ENCODE measurements at regions not wholly inside any gene's neighbourhood (a gene's known extent, or its start where the extent isn't known, plus 50 kb on each side); places are given as distances from the start of the nearest gene placed in this dataset.

GRCh38 chr2:40773291-40773690, 321.4 kb upstream of the SLC8A1 start:
- Histone ChIP-seq H3K9me3 (replicated peaks; ENCODE audit: control insufficient read depth, insufficient read depth, low read length) (no peaks in the 10 kb centered on the region), H3K27ac (ENCODE audit: control insufficient read depth, insufficient read depth) (no peak overlapping the region), H3K4me1 (ENCODE audit: control insufficient read depth, insufficient read depth, low read length) (no peaks in the 10 kb centered on the region), H3K36me3 (ENCODE audit: control insufficient read depth in 2 of 2, insufficient read depth in 2 of 2, low read length in 1 of 2) (no peaks in the 10 kb centered on the region), H3K27me3 (replicated peaks in 1 of 2; ENCODE audit: control insufficient read depth in 2 of 2, insufficient read depth in 2 of 2, low read length in 1 of 2) (no peaks in the 10 kb centered on the region), H3K9ac (ENCODE audit: control insufficient read depth, insufficient read depth, low read length) (no peak overlapping the region), H3K4me2 (ENCODE audit: control insufficient read depth, insufficient read depth) (no peak overlapping the region), H4K20me1 (ENCODE audit: control insufficient read depth, insufficient read depth) (no peaks in the 10 kb centered on the region), H2AFZ (ENCODE audit: control insufficient read depth, low read depth, low read length) (no peak overlapping the region), H3K79me2 (ENCODE audit: control insufficient read depth, insufficient read depth, low read length) (no peaks in the 10 kb centered on the region), H3K4me3 (no peak overlapping the region)
- 23% methylated on average over 2 of the region's 2 CpGs for WGBS (ENCODE audit: insufficient coverage, insufficient replicate concordance, low lambda C conversion rate, missing lambda C conversion rate)
- in situ Hi-C loops (cut with MboI) (no loop called here), intact Hi-C loops (cut with micrococcal nuclease; ENCODE audit: unreplicated experiment) (no loop called here)
- POLR2A ChIA-PET, result no interaction called here
- no peak for DNase-seq (ENCODE audit: low read depth, low spot score)
- TF ChIP-seq ZZZ3 (IDR thresholded peaks at IDR 0.05; ENCODE audit: control insufficient read depth, insufficient read length, low read depth) (no peak), CEBPB (IDR thresholded peaks at IDR 0.05; ENCODE audit: borderline replicate concordance in 1 of 2, low read depth in 2 of 2, low read length in 2 of 2) (no peak), TCF12 (IDR thresholded peaks at IDR 0.05; ENCODE audit: low read depth, low read length) (no peak), POLR2A (IDR thresholded peaks at IDR 0.05; ENCODE audit: low read depth, low read length) (no peak), ZNF207 (IDR thresholded peaks at IDR 0.05; ENCODE audit: borderline replicate concordance) (no peak), ZBTB4 (CRISPR knock-in tag; IDR thresholded peaks at IDR 0.05) (no peak), PKNOX1 (IDR thresholded peaks at IDR 0.05) (no peak), NR2F1 (conservative IDR thresholded peaks at IDR 0.05) (no peak), ZBTB11 (CRISPR knock-in tag; IDR thresholded peaks at IDR 0.05) (no peak), MXI1 (IDR thresholded peaks at IDR 0.05; ENCODE audit: low read depth, low read length) (no peak), RFX5 (IDR thresholded peaks at IDR 0.05; ENCODE audit: low read depth, low read length) (no peak), IRF3 (IDR thresholded peaks at IDR 0.05) (no peak), SIX5 (IDR thresholded peaks at IDR 0.05; ENCODE audit: low read depth, low read length, severe bottlenecking) (no peak), BHLHE40 (IDR thresholded peaks at IDR 0.05; ENCODE audit: borderline replicate concordance in 1 of 2, low read depth in 2 of 2, low read length in 1 of 2) (no peak)
- SMC1A ChIA-PET (ENCODE audit: uncharacterized antibody, unreplicated experiment), result no interaction called here
- BruUV-seq (replicated peaks), result no TSS peak
- CTCF ChIA-PET, result no interaction called here
- no peak for ATAC-seq
- no peak for FAIRE-seq
- RAD21 ChIA-PET (ENCODE audit: unreplicated experiment), result no interaction called here

All from GM12878 (cell line).